ENCODE measurements at regions not wholly inside any gene's neighbourhood (a gene's known extent, or its start where the extent isn't known, plus 50 kb on each side); places are given as distances from the start of the nearest gene placed in this dataset.
A peak's percentile ranks its signal among the peaks of the same experiment; 100 is the strongest.
"Not testable (repeated sequence)": the region's sequence is repeated elsewhere in the genome, so short reads cannot be mapped to it uniquely, and the experiment has no call there.

- not testable (repeated sequence) for DNase-seq
These were observed 50.6 kb upstream of the MYL10 start for GRCh38 chr7:101679653-101680173.

- DNase-seq = no peak
These were observed 51.5 kb upstream of the MYL10 start for GRCh38 chr7:101680406-101681145.

GRCh38 chr7:101681170-101682007 lies 52.3 kb upstream of the MYL10 start:
- no peak for DNase-seq

- no peak for DNase-seq
These were observed 55.9 kb upstream of the MYL10 start for GRCh38 chr7:101684983-101685330.

GRCh38 chr7:101686030-101686429 lies 56.9 kb upstream of the MYL10 start:
- no peak for DNase-seq

- DNase-seq = no peak
These were observed 58.0 kb upstream of the MYL10 start for GRCh38 chr7:101687081-101687480.

GRCh38 chr7:101687791-101688182 lies 58.7 kb upstream of the MYL10 start:
- DNase-seq = no peak

GRCh38 chr7:101688183-101688831 lies 59.2 kb upstream of the MYL10 start:
- DNase-seq = peak; percentile 72

GRCh38 chr7:101688995-101689907 lies 60.2 kb upstream of the MYL10 start:
- DNase-seq = no peak

GRCh38 chr7:101690061-101690460 lies 61.0 kb upstream of the MYL10 start:
- DNase-seq = no peak

- no peak for DNase-seq
These were observed 62.8 kb upstream of the MYL10 start for GRCh38 chr7:101691822-101692384.

GRCh38 chr7:101693498-101694091 lies 64.5 kb upstream of the MYL10 start:
- DNase-seq = no peak

- DNase-seq = no peak
These were observed 69.9 kb upstream of the MYL10 start for GRCh38 chr7:101698964-101699363.

- no peak for DNase-seq
These were observed 70.3 kb upstream of the MYL10 start for GRCh38 chr7:101699399-101699798.

- DNase-seq = no peak
These were observed 71.1 kb upstream of the MYL10 start for GRCh38 chr7:101699881-101700823.

GRCh38 chr7:101701153-101701794 lies 72.2 kb upstream of the MYL10 start:
- DNase-seq = no peak

- DNase-seq = no peak
These were observed 73.3 kb upstream of the MYL10 start for GRCh38 chr7:101702362-101702850.

- DNase-seq = no peak
These were observed 76.2 kb upstream of the MYL10 start for GRCh38 chr7:101705331-101705730.

- DNase-seq = no peak
These were observed 78.5 kb upstream of the MYL10 start for GRCh38 chr7:101707587-101707986.

GRCh38 chr7:101708223-101708622 lies 79.1 kb upstream of the MYL10 start:
- no peak for DNase-seq
